ENCODE measurements at regions not wholly inside any gene's neighbourhood (a gene's known extent, or its start where the extent isn't known, plus 50 kb on each side); places are given as distances from the start of the nearest gene placed in this dataset.

- DNase-seq = no peak
These were observed 102.8 kb downstream of the MAF start for GRCh38 chr16:79497606-79498350.

GRCh38 chr16:79493911-79494310, 106.6 kb downstream of the MAF start:
- DNase-seq = no peak

GRCh38 chr16:79492036-79492435, 108.5 kb downstream of the MAF start:
- no peak for DNase-seq

GRCh38 chr16:79485020-79485419, 115.5 kb downstream of the MAF start:
- no peak for DNase-seq

GRCh38 chr16:79484237-79484636, 116.3 kb downstream of the MAF start:
- no peak for DNase-seq

GRCh38 chr16:79483336-79483735, 117.2 kb downstream of the MAF start:
- DNase-seq = no peak

- DNase-seq = no peak
These were observed 118.5 kb downstream of the MAF start for GRCh38 chr16:79482011-79482410.

GRCh38 chr16:79480929-79481328, 119.6 kb downstream of the MAF start:
- DNase-seq = no peak

- DNase-seq = no peak
These were observed 120.5 kb downstream of the MAF start for GRCh38 chr16:79480056-79480455.

GRCh38 chr16:79476580-79476979, 124.0 kb downstream of the MAF start:
- no peak for DNase-seq

- no peak for DNase-seq
These were observed 124.7 kb downstream of the MAF start for GRCh38 chr16:79475841-79476240.

- no peak for DNase-seq
These were observed 127.1 kb downstream of the MAF start for GRCh38 chr16:79473456-79473855.

GRCh38 chr16:79472426-79472825, 128.1 kb downstream of the MAF start:
- DNase-seq = no peak

GRCh38 chr16:79469999-79470398, 130.5 kb downstream of the MAF start:
- DNase-seq = no peak

GRCh38 chr16:79468631-79469030, 131.9 kb downstream of the MAF start:
- DNase-seq = no peak

GRCh38 chr16:79468121-79468552, 132.4 kb downstream of the MAF start:
- no peak for DNase-seq

- no peak for DNase-seq
These were observed 134.4 kb downstream of the MAF start for GRCh38 chr16:79466111-79466510.

- no peak for DNase-seq
These were observed 136.7 kb downstream of the MAF start for GRCh38 chr16:79463841-79464240.

GRCh38 chr16:79456036-79456435, 144.5 kb downstream of the MAF start:
- DNase-seq = no peak

GRCh38 chr16:79452671-79453070, 147.9 kb downstream of the MAF start:
- DNase-seq = no peak

GRCh38 chr16:79451196-79451816, 149.2 kb downstream of the MAF start:
- DNase-seq = peak in 1 of 5 donors; percentile 64

GRCh38 chr16:79449900-79450299, 150.6 kb downstream of the MAF start:
- no peak for DNase-seq

GRCh38 chr16:79449067-79449769, 151.3 kb downstream of the MAF start:
- DNase-seq = no peak

GRCh38 chr16:79444572-79444971, 156.0 kb downstream of the MAF start:
- DNase-seq = no peak

Measured in T-helper 1 cell (primary cell).